ENCODE measurements at regions not wholly inside any gene's neighbourhood (a gene's known extent, or its start where the extent isn't known, plus 50 kb on each side); places are given as distances from the start of the nearest gene placed in this dataset.

DNA sequence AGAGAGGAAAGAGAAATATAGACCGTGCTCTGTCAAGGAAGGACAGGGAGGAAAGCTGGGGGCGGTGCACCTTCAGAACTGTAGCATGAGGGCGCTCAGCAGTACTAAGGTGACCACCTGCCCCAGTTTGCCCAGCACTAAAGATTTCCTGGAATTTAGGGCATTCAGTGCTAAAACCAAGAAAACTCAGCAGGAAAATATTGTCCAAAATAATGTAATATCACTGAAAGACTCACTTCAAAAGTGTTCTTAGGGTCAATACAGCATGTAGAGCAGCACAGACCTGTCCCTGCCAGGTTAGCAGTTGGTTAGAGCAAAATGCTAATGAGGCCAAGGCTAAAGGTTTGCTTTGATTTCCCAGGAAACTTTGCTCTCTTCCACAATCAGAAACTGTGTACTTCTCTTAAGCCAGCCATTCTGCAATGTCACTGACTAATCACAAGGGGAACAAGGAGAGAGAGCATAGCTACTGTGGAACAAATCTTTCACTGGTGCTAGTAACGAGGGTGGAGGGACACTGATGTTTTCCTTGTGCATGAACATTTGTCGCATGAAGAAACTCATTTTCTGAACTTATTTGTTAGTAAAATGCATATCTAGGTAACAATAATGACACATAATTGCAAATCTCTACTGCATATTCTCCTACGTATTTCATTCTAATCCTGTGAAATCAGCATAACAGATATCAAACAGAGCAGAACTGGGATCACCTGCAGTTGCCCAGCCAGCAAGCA is 53.0 kb upstream of the GRAMD2B start:
- H3K4me3 ChIP-seq (ENCODE audit: low read depth, low read length) = no peak overlapping the region
- TF ChIP-seq, protein P1, sequence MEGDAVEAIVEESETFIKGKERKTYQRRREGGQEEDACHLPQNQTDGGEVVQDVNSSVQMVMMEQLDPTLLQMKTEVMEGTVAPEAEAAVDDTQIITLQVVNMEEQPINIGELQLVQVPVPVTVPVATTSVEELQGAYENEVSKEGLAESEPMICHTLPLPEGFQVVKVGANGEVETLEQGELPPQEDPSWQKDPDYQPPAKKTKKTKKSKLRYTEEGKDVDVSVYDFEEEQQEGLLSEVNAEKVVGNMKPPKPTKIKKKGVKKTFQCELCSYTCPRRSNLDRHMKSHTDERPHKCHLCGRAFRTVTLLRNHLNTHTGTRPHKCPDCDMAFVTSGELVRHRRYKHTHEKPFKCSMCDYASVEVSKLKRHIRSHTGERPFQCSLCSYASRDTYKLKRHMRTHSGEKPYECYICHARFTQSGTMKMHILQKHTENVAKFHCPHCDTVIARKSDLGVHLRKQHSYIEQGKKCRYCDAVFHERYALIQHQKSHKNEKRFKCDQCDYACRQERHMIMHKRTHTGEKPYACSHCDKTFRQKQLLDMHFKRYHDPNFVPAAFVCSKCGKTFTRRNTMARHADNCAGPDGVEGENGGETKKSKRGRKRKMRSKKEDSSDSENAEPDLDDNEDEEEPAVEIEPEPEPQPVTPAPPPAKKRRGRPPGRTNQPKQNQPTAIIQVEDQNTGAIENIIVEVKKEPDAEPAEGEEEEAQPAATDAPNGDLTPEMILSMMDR (IDR thresholded peaks at IDR 0.05; ENCODE audit: control insufficient read depth, extremely low read depth, insufficient read depth) = 0 out of 2 replicates have a peak, but pooled peaks have one; percentile 10
- no peak for DNase-seq (ENCODE audit: low read depth)

DNA sequence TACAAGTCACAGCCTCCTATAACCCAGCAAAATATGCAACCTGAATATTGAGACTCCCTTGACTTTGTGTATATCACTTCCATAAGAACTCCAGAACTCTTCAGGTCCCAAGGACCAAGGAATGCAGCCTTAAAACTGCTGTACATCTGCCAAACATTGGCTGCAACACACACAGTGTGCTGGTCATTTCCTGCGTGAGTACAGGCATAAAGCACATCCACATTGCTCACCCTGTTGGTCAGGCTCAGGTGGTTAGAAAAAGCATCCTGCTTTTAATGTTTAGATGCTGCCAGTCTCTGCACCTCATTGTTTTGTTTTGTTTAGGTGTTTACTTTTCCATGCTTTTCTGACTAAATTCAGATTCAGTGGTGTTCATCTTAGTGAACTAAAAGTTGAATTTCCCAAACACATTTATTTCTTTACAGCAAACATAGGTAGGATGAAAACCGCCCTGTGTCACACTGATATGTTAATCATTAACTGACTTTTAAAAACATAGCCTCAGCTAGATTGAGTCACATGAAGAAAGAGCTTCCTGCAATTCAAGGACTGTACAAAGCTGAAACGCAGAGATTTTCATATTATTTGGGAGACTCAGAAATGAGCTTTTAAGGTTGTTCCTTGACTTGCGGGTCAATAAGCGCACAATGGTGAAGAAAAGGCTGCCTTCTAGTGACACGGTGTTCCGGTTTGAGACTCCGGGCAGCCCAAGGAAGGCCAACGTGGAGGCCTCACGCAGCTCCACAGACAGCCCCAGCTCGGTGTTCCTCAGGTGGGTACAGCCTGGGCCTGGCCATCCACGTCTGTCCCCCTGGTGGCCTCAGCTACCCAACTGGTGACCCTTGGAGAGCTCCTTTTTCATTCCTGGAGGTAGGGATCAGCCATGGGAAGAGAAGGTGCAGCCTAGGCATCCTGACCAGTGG is 52.2 kb upstream of the GRAMD2B start:
- TF ChIP-seq, protein P1 (IDR thresholded peaks at IDR 0.05; ENCODE audit: control insufficient read depth, extremely low read depth, insufficient read depth) = no peak
- no peak for DNase-seq (ENCODE audit: low read depth)
- no peak overlapping the region for H3K4me3 ChIP-seq (ENCODE audit: low read depth, low read length)

DNA sequence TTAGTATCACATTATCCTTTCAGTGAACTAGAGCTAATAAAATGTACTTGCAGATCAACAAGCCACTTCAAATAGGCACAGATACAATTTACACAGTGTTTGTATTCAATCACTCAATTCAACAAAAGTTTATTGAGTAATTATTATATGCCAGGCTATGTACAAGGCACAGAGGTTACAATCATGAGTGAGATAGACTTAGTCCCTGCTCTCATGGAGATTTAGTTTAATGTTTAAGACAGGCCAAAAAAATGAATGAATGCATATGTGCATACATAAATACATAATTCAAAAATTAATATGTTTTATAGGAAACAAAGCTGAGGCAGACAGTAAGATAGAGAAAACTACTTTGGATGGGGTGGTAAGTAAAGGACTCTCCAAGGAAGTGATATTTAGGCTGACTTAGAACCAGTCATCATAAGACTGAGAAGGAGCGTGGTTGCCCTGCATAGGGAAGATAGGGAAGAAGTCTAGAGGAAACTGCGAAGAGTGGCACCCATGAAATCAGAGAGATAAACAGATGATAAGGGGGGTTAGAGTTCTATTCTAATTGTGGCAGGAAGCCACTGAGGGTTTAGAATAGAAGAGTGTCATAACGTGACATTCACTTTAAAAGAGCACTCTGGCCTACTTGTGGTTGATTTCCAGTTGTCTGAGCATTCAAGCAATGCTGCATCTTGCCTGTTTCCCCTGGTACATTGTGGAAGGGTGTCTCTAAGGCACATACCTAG is 49.7 kb upstream of the GRAMD2B start:
- TF ChIP-seq, protein P1 (IDR thresholded peaks at IDR 0.05; ENCODE audit: control insufficient read depth, extremely low read depth, insufficient read depth) = no peak
- no peak overlapping the region for H3K4me3 ChIP-seq (ENCODE audit: low read depth, low read length)
- no peak for DNase-seq (ENCODE audit: low read depth)

Measured in LNCaP clone FGC (cell line).